ENCODE measurements at regions not wholly inside any gene's neighbourhood (a gene's known extent, or its start where the extent isn't known, plus 50 kb on each side); places are given as distances from the start of the nearest gene placed in this dataset.

DNA sequence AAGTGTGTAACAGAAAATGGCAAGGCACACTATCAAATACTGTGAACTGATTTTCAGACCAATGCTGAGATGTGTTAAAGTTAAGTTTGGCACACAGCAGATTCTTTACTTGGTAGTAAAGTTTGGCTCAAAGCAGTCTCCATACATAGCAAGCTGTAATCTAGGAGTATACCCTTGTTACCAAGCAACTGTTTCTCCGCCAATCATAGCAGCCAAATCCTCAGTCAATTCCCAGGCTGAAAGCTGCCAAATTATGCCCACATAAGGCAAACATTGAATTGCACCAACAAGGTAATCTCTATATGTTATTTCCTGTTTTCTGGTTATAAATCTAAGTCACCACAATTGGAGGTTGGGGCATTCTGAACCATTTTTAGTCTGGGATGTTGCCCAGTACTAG, 345.7 kb downstream of the DEPDC1B start:
- Histone ChIP-seq H3K4me1 (ENCODE audit: control insufficient read depth, extremely low read depth, insufficient read depth, low read length) (no peaks in the 10 kb centered on the region), H3K36me3 (ENCODE audit: control insufficient read depth in 2 of 2, extremely low read depth in 1 of 2, insufficient read depth in 2 of 2, low read length in 2 of 2) (no peaks in the 10 kb centered on the region), H3K79me2 (ENCODE audit: control insufficient read depth, insufficient read depth, low read length) (no peaks in the 10 kb centered on the region), H3K9ac (replicated peaks; ENCODE audit: extremely low read depth, insufficient read depth, low read length) (no peak overlapping the region), H2AFZ (ENCODE audit: low read depth, low read length) (no peak overlapping the region), H3K4me3 (replicated peaks in 1 of 3; ENCODE audit: insufficient read depth in 1 of 3, low read depth in 1 of 3, low read length in 3 of 3) (no peak overlapping the region), H3K9me3 (replicated peaks; ENCODE audit: control insufficient read depth, insufficient read depth, low read length) (no peaks in the 10 kb centered on the region), H3K27me3 (ENCODE audit: control insufficient read depth in 2 of 2, insufficient read depth in 2 of 2, low read length in 2 of 2) (no peaks in the 10 kb centered on the region), H3K4me2 (ENCODE audit: insufficient read depth, low read length) (no peak overlapping the region), H4K20me1 (replicated peaks; ENCODE audit: control insufficient read depth, extremely low read depth, insufficient read depth, low read length) (no peaks in the 10 kb centered on the region), H3K9me1 (replicated peaks; ENCODE audit: control insufficient read depth, extremely low read depth, insufficient read depth, low read length) (no peaks in the 10 kb centered on the region), H3K27ac (ENCODE audit: insufficient read depth, low read depth, low read length) (no peak overlapping the region)
- TF ChIP-seq MYC (IDR thresholded peaks at IDR 0.05; ENCODE audit: low read depth, low read length), result no peak
- TF ChIP-seq POLR2A (IDR thresholded peaks at IDR 0.05; ENCODE audit: low read depth, low read length), result no peak
- no peak for TF ChIP-seq GATA2 (IDR thresholded peaks at IDR 0.05; ENCODE audit: insufficient read depth, insufficient read length, low read depth, low read length)
- no peak for TF ChIP-seq EZH2 (IDR thresholded peaks at IDR 0.05; ENCODE audit: borderline replicate concordance, low read depth, low read length, severe bottlenecking)
- TF ChIP-seq FOS (IDR thresholded peaks at IDR 0.05; ENCODE audit: borderline replicate concordance, insufficient read depth, low read length), result no peak
- TF ChIP-seq, protein P1, sequence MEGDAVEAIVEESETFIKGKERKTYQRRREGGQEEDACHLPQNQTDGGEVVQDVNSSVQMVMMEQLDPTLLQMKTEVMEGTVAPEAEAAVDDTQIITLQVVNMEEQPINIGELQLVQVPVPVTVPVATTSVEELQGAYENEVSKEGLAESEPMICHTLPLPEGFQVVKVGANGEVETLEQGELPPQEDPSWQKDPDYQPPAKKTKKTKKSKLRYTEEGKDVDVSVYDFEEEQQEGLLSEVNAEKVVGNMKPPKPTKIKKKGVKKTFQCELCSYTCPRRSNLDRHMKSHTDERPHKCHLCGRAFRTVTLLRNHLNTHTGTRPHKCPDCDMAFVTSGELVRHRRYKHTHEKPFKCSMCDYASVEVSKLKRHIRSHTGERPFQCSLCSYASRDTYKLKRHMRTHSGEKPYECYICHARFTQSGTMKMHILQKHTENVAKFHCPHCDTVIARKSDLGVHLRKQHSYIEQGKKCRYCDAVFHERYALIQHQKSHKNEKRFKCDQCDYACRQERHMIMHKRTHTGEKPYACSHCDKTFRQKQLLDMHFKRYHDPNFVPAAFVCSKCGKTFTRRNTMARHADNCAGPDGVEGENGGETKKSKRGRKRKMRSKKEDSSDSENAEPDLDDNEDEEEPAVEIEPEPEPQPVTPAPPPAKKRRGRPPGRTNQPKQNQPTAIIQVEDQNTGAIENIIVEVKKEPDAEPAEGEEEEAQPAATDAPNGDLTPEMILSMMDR (IDR thresholded peaks at IDR 0.05; ENCODE audit: extremely low read depth in 1 of 2, insufficient read depth in 1 of 2, low read depth in 1 of 2, low read length in 2 of 2), result no peak
- TF ChIP-seq POLR2AphosphoS5 (IDR thresholded peaks at IDR 0.05; ENCODE audit: insufficient read depth, low read depth, low read length), result no peak
- TF ChIP-seq JUN (IDR thresholded peaks at IDR 0.05; ENCODE audit: borderline replicate concordance, insufficient read depth, insufficient read length, low read depth), result no peak
- TF ChIP-seq, protein P2, sequence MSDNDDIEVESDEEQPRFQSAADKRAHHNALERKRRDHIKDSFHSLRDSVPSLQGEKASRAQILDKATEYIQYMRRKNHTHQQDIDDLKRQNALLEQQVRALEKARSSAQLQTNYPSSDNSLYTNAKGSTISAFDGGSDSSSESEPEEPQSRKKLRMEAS (IDR thresholded peaks at IDR 0.05; ENCODE audit: insufficient read depth, insufficient read length), result no peak
- POLR2A ChIA-PET, result no interaction called here
- DNase-seq (ENCODE audit: low read depth, low spot score) (no peak), FAIRE-seq (no peak)
- dilution Hi-C loops (cut with MboI; ENCODE audit: extremely low pct_ligation_motif_present, low sequenced_read_pairs) (no loop called here), intact Hi-C loops (cut with micrococcal nuclease) (no loop called here)
- no TSS peak for BruUV-seq (replicated peaks)
- CTCF ChIA-PET, result no interaction called here

All from endothelial cell of umbilical vein (primary cell).